Sciatic nerve (tissue), 2 donors: ENCODE measurements at regions not wholly inside any gene's neighbourhood (a gene's known extent, or its start where the extent isn't known, plus 50 kb on each side); places are given as distances from the start of the nearest gene placed in this dataset.
"Not testable (repeated sequence)": the region's sequence is repeated elsewhere in the genome, so short reads cannot be mapped to it uniquely, and the experiment has no call there.

ENCODE experiments used
- ATAC-seq: fragments of 200-7000 bp; cut with Tn5 transposase; one replicate; pipeline ENCODE4 v1.9.1; 2020; ENCODE audit warnings: mild to moderate bottlenecking, moderate library complexity
- DNase-seq: peaks from one replicate; pipeline ENCODE4 v3.0.0-alpha.2; 2020; ENCODE audit warnings: low spot score
- intact Hi-C: fragments of 100-400 bp; cut with DNase I; formaldehyde crosslinking; loops from one replicate; pipeline ENCODE4 v1.14.2; 2022
- donor health status: DM: no; HTN: no; CAD: no.
- donor health status: DM: no; HTN: no; CAD: no.

DNA sequence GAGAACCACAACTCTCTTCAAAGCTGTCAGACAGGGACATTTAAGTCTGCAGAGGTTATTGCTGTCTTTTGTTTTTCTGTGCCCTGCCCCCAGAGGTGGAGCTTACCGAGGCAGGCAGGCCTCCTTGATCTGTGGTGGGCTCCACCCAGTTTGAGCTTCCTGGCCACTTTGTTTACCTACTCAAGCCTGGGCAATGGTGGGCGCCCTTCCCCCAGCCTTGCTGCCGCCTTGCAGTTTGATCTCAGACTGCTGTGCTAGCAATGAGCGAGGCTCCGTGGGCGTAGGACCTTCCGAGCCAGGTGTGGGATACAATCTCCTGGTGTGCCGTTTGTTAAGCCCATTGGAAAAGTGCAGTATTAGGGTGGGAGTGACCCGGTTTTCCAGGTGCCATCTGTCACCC lies 822.1 kb downstream of the KCNMA1 start:
- intact Hi-C loops, DNase-seq, ATAC-seq: not testable (repeated sequence)

GRCh38 chr10:76811430-76811829 lies 826.2 kb downstream of the KCNMA1 start:
- ATAC-seq (no peak), DNase-seq (no peak)
- intact Hi-C loops = no loop called here

- DNase-seq (no peak), ATAC-seq (no peak)
- intact Hi-C loops = no loop called here
These were observed 849.2 kb downstream of the KCNMA1 start for GRCh38 chr10:76788452-76788811.

- no peak for DNase-seq
- ATAC-seq = no peak
- intact Hi-C loops = no loop called here
These were observed 849.7 kb downstream of the KCNMA1 start for GRCh38 chr10:76787746-76788451.

- ATAC-seq = peak; percentile 51
- DNase-seq = no peak
- intact Hi-C loops = no loop called here
These were observed 851.0 kb downstream of the KCNMA1 start for GRCh38 chr10:76786504-76787072.

GRCh38 chr10:76784076-76784475 lies 853.5 kb downstream of the KCNMA1 start:
- intact Hi-C loops = no loop called here
- no peak for ATAC-seq
- no peak for DNase-seq

DNA sequence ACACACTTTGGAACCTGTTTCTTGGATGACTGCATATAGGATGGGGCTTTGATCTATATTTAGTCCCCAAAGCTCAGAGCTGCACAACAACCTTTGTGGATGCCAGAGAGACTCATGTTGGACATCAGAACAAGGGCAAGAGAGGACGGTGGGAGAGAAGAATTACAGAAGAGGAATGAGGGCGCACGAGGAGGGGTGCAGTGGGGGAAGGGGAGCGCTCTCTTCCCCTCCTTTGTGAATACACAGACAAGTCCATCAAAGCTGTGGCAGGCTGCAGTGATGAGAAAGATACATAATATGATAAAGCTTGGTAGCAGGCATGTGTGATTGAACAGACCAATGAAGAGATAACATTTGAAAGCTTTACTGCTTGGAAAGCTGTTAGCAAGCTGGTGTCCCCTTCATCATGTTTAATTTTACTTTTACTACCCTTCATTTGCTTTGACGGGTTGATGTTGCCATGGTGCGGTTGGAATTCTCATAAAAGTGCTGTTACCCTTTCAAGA lies 857.8 kb downstream of the KCNMA1 start:
- intact Hi-C loops = no loop called here
- ATAC-seq (no peak), DNase-seq (no peak)

GRCh38 chr10:76778914-76779795 lies 858.5 kb downstream of the KCNMA1 start:
- peak; percentile 78 for ATAC-seq
- no peak for DNase-seq
- intact Hi-C loops = no loop called here

DNA sequence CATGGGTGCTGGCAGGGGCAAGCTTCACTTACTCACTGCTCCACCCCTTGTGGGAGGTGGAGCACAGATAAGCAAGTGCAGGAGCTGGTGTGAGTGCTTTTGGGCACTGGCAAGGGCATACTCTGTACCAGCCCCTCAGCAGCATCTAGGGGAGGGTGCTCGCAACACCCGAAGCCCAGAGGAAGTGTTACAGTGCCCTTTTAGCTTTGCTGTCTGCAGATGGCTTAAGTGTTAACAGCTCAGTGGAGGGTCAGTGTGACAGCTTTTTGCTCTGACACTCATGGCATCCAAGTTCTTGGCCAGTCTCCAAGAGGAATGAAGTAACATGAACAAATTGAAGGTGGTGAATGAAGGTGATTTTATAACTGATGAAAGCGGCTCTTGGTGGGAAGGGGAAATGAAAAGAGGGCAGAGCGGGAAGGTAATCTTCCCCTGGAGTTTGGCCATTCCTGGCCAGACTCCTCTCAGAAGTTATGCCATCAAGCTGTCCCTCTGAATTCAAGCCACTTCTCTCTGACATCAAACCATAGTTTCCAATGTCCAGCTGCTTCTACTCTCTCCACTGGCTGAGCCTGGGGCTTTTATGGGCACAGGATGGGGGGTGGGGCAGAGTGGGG lies 862.5 kb downstream of the KCNMA1 start:
- ATAC-seq = no peak
- DNase-seq = no peak
- intact Hi-C loops = no loop called here

- intact Hi-C loops = no loop called here
- no peak for DNase-seq
- ATAC-seq = no peak
These were observed 868.0 kb downstream of the KCNMA1 start for GRCh38 chr10:76769582-76769981.

DNA sequence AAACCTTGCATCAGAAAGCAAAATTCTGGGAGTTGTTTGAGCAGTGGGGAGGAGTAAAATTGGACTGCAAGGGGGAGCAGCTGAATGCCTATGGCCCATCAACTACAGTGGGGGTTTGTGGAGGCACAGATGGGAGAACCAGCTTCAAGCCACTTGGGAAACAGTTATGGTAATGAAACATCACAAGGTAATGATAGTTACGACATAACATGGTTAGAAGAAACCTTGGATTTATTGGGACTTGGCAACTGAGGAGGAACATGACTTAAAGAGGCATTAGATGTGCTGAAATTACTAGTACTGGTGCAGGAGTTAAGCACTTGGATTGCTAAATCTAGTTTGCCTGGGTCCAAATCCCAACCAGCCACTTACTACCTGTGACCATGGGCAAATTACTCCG lies 868.4 kb downstream of the KCNMA1 start:
- intact Hi-C loops = no loop called here
- ATAC-seq (no peak), DNase-seq (no peak)

- intact Hi-C loops = no loop called here
- ATAC-seq (no peak), DNase-seq (no peak)
These were observed 870.9 kb downstream of the KCNMA1 start for GRCh38 chr10:76766682-76767081.

DNA sequence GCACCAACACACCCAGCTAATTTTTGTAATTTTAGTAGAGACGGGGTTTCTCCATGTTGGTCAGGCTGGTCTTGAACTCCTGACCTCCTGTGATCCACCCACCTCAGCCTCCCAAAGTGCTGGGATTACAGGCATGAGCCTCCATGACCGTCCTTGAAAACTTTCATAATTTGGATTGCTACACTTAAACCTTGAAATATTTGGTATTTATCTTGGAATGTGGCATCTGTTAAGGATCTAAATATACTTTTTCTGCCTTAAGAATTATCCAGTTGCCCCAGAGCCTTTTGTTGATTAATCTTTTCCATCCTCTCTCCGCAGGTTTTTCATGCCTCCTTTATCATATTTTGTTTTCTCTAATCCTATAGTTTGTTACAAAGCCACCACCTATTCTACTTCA lies 872.7 kb downstream of the KCNMA1 start:
- not testable (repeated sequence) for ATAC-seq

GRCh38 chr10:76764177-76764576 lies 873.4 kb downstream of the KCNMA1 start:
- DNase-seq = no peak
- no peak for ATAC-seq
- intact Hi-C loops = no loop called here

More for the DNA sequence above, 872.7 kb downstream of the KCNMA1 start:
- DNase-seq, intact Hi-C loops: not testable (repeated sequence)

- DNase-seq (no peak), ATAC-seq (no peak)
- intact Hi-C loops = no loop called here
These were observed 874.2 kb downstream of the KCNMA1 start for GRCh38 chr10:76763376-76763775.

DNA sequence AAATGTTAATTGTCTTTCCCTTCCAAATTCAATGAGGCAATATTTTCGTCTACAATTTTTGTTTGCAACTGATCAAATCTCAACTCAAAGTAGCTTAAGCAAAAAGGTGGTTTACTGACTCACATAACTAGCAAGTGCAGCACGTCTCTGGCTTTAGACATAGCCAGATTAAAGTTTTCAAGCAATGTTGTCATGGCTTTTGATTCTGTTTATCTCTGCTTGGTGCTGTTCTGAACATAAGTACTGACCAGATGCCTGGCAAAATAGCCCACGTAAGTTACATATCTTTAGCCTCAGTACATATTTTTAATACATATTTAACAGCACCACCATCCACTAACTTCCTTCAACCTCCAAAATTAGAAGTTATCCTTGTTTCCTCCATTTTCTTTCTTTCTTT lies 877.9 kb downstream of the KCNMA1 start:
- intact Hi-C loops = no loop called here
- ATAC-seq (no peak), DNase-seq (no peak)

DNA sequence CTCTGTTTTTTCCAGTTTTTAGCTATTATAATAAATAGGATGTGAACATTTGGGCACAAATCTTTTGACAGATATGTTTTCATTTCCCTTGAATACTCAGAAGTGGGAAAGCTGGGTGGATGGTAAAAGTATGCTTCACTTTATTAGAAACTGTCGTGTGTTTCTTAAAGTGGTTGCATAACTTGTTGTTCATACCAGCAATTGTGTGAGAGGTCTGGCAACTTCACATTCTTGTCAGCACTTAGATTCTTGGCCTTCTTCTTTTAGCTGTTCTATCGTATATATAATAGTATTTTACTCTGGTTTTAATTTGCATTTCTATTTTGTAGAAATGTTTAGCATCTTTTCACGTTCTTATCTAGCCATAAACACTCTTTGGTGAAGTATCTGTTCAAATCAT lies 894.4 kb downstream of the KCNMA1 start:
- intact Hi-C loops = no loop called here
- DNase-seq = no peak
- no peak for ATAC-seq

DNA sequence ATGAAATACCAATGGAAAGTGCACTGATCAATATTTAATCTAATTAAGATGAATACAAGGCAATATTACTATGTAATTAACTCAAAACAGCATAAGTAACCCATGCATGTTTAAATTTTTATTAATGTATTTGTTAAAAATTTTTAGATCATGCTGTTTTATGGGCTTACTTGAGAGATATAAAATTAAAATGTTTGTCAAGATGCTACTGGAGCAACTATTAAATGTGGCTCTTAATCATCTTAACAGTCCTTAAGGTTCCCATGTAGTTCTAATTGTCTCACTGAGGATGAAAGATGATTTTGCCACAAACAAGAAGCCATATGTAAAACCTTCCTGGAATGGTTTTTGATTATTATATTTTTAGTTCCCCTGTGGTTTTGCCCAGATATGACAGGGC lies 897.1 kb downstream of the KCNMA1 start:
- DNase-seq (no peak), ATAC-seq (no peak)
- intact Hi-C loops = no loop called here

GRCh38 chr10:76738991-76739390 lies 898.6 kb downstream of the KCNMA1 start:
- DNase-seq (no peak), ATAC-seq (no peak)
- intact Hi-C loops = no loop called here
